NCI-H2107 treated with DMSO at 0.1 percent for 48 hours (cell line): ENCODE measurements at regions not wholly inside any gene's neighbourhood (a gene's known extent, or its start where the extent isn't known, plus 50 kb on each side); places are given as distances from the start of the nearest gene placed in this dataset.
A peak's percentile ranks its signal among the peaks of the same experiment; 100 is the strongest.
"Not testable (repeated sequence)": the region's sequence is repeated elsewhere in the genome, so short reads cannot be mapped to it uniquely, and the experiment has no call there.

ENCODE experiments used
- DNase-seq: peaks from one replicate; lab custom pipeline; 2025; ENCODE audit not compliant: unreplicated experiment; lab: John Stamatoyannopoulos, UW

- no peak for DNase-seq
Observed at GRCh38 chr1:79531790-79532189, 525.3 kb upstream of the ADGRL4 start.

GRCh38 chr1:79530476-79530875, 523.9 kb upstream of the ADGRL4 start:
- no peak for DNase-seq

GRCh38 chr1:79530055-79530454, 523.5 kb upstream of the ADGRL4 start:
- DNase-seq: no peak

- DNase-seq: no peak
Observed at GRCh38 chr1:79524126-79524525, 517.6 kb upstream of the ADGRL4 start.

DNA sequence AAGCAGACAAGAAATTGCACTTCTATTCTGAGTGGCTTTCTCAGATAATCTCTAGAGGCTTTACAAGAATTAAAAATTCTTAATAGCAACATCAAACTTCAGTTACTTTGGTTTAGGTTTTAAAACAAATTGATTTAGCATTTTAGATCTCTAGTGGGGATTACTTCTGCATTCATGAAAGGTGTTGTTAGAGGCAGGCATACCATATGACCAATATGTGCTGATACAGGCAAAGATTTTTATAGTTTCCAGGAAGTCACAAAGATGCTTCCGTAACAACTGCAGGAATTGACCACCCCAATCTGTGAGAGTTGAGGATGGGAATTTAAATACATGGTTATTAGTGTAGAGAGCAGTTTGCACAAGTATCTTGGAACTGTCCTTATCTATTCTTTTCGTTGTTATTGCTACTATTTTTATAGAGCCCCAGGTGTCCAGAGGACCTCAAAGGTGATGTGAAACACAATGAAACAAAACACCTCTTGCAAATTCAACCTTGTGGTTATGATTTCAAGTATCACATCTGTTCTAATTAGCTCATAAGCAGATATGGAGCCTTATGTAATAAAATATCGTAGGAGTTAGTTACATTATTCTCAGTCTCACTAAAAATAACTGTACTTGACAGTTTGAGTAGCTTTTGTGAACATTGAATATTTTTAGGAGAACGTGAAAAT, 512.7 kb upstream of the ADGRL4 start:
- peak; percentile 48 for DNase-seq

- no peak for DNase-seq
Observed at GRCh38 chr1:79517470-79518224, 511.1 kb upstream of the ADGRL4 start.

DNA sequence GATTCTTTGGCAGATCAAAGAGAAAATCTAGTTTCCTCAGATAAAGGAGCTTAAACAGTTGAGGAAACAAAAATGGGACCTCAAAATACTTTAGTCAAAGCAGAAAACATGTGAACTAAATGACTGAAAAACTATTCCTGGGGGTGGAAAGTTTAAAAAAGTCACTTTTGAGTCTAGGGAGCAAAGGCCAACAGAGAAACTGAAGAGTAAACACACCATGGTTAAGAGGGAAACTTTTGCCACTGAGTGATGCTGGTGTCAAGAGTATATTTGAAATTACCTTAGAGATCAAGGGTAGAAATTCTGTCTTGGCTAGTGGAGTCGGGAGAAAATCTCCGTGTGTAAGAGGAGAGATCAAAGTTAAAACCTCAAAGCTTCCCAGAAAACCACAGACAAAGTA, 501.2 kb upstream of the ADGRL4 start:
- DNase-seq: no peak

GRCh38 chr1:79501153-79501552, 494.6 kb upstream of the ADGRL4 start:
- no peak for DNase-seq

GRCh38 chr1:79499541-79499940, 493.0 kb upstream of the ADGRL4 start:
- DNase-seq: no peak

- peak; percentile 32 for DNase-seq
Observed at GRCh38 chr1:79497193-79497773, 490.8 kb upstream of the ADGRL4 start.

- DNase-seq: no peak
Observed at GRCh38 chr1:79496129-79496528, 489.6 kb upstream of the ADGRL4 start.

GRCh38 chr1:79493702-79494101, 487.2 kb upstream of the ADGRL4 start:
- DNase-seq: not testable (repeated sequence)

DNA sequence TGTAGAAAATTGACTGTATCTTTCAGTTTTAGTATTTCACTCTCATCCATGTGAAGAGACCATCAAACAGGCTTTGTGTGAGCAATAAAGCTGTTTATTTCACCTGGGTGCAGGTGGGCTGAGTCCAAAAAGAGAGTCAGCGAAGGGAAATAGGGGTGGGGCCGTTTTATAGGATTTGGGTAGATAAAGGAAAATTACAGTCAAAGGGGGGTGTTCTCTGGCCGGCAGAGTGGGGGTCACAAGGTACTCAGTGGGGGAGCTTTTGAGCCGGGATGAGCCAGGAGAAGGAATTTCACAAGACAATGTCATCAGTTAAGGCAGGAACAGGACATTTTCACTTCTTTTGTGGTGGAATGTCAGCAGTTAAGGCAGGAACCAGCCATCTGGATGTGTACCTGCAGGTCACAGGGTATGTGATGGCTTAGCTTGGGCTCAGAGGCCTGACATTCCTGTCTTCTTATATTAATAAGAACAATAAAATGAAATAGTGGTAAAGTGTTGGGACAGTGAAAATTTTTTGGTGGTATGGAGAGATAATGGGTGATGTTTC, 482.1 kb upstream of the ADGRL4 start:
- DNase-seq: not testable (repeated sequence)

GRCh38 chr1:79478728-79479373, 472.3 kb upstream of the ADGRL4 start:
- DNase-seq: no peak

- DNase-seq: no peak
Observed at GRCh38 chr1:79478160-79478559, 471.6 kb upstream of the ADGRL4 start.

GRCh38 chr1:79472067-79472656, 465.6 kb upstream of the ADGRL4 start:
- DNase-seq: no peak

GRCh38 chr1:79469139-79469538, 462.6 kb upstream of the ADGRL4 start:
- no peak for DNase-seq

DNA sequence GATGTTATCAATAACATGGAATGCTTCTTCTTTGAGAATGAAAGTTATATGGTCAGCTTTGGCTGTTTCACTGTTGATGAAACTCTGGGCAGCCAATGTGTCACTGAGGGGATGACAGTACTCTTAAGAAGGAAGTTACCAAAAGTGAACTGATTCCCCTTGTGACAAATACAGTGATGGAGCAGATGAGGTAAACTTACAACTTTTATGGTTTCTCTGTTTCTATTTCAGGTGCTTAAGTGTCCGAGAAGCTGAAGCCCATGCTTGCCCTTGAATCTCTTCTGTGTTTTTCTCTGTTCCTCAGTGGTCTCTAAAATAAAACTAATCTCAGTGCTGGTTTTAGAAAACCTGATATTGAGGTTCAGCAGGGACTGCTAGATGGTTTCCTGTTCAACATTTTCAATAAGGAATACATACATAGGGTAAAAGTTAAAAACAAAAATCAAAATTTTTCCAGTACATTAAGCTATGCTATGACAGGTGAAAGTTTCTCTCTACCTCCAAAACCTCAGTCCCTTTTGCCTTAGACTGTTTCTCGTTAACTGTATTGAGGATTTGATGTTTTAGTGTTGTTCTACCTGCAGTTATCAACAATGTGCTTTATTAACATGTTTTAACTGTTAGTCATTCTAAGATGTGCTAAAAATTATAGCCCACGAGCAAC, 454.4 kb upstream of the ADGRL4 start:
- DNase-seq: no peak

GRCh38 chr1:79457562-79458224, 451.2 kb upstream of the ADGRL4 start:
- no peak for DNase-seq

DNA sequence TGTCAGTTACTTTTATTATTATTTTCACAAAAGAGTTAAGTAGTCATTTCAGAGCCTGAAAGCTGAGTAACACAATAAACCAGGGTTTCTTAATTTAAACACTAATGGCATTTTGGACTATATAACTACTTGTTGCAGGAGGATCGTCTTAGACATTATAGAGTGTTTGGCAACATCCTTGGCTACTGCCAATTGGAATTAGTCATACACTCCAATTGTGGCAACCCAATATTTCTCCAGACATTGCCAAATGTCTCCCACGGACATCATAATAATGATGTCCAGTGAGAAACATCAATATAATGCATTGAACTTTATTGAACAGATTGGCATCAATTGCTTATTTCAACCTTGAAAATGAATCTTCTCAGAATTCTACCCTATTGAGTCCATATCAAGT, 441.9 kb upstream of the ADGRL4 start:
- no peak for DNase-seq
